Esophagus muscularis mucosa (tissue), 4 donors: ENCODE measurements at regions not wholly inside any gene's neighbourhood (a gene's known extent, or its start where the extent isn't known, plus 50 kb on each side); places are given as distances from the start of the nearest gene placed in this dataset.

Source experiments
- DNase-seq: peaks from one replicate; pipeline ENCODE4 v3.0.0-alpha.2; 2017; ENCODE audit errors: extremely low spot score
- H3K27ac ChIP-seq, 4 donors: fragments of 200-600 bp; sonication (generic); replicated peaks in 1 of 4; 1 replicate in 3 of 4; 2 replicates in 1 of 4; pipeline ENCODE4 v1.5.1; 2016 to 2019; ENCODE audit warnings: mild to moderate bottlenecking in 1 of 4
- H3K27me3 ChIP-seq, 4 donors: fragments of 200-600 bp; sonication (generic); one replicate each; pipeline versions ENCODE4 v1.5.1 to v1.6.0; 2016 to 2019
- H3K36me3 ChIP-seq, 4 donors: fragments of 200-600 bp; sonication (generic); one replicate each; pipeline ENCODE4 v1.5.1; 2016 to 2019
- H3K4me1 ChIP-seq, 4 donors: fragments of 200-600 bp; sonication (generic); one replicate each; pipeline ENCODE4 v1.5.1; 2016 to 2019
- H3K4me3 ChIP-seq, 4 donors: fragments of 200-600 bp; sonication (generic); 1 replicate in 2 of 4; 2 replicates in 2 of 4; pipeline ENCODE4 v1.5.1; 2016 to 2019; ENCODE audit warnings: mild to moderate bottlenecking in 4 of 4, moderate library complexity in 1 of 4
- H3K9me3 ChIP-seq, 4 donors: fragments of 200-600 bp; sonication (generic); 1 replicate in 3 of 4; 2 replicates in 1 of 4; pipeline ENCODE4 v1.5.1; 2016 to 2019
- CTCF ChIP-seq, 3 experiments: fragments of 200-600 bp in 2 of 3; fragments of 450-650 bp in 1 of 3; sonication (generic) in 2 of 3; IDR thresholded peaks; one replicate each; pipeline ENCODE4 v1.5.1; 2017 to 2019; ENCODE audit warnings: antibody characterized with exemption in 3 of 3, mild to moderate bottlenecking in 2 of 3, moderate library complexity in 1 of 3
- EP300 ChIP-seq: sonication (generic); formaldehyde crosslinking; IDR thresholded peaks from one replicate; pipeline ENCODE4 v1.6.1; 2017; ENCODE audit warnings: antibody characterized with exemption
- POLR2A ChIP-seq: fragments of 450-650 bp; IDR thresholded peaks from one replicate; pipeline ENCODE4 v1.6.1; 2017; ENCODE audit warnings: antibody characterized with exemption, moderate library complexity, mild to moderate bottlenecking, low read depth
- POLR2AphosphoS5 ChIP-seq, 2 donors: sonication (generic); formaldehyde crosslinking; IDR thresholded peaks; one replicate each; pipeline ENCODE4 v1.6.1; 2017; ENCODE audit warnings: antibody characterized with exemption in 2 of 2
- WGBS: methylation state at CpG from one replicate; pipeline ENCODE4 v1.1.5; 2018; 5-methylcytosine and 5-hydroxymethylcytosine counted together
- intact Hi-C: fragments of 100-400 bp; cut with DNase I; formaldehyde crosslinking; loops from one replicate; pipeline ENCODE4 v1.15.1; 2023

- H3K4me1 ChIP-seq, result no peaks in the 10 kb centered on the region
- DNase-seq, result no peak
- H3K9me3 ChIP-seq, result no peaks in the 10 kb centered on the region
- 48% methylated on average over 4 of the region's 4 CpGs for WGBS
- H3K27ac ChIP-seq, result no peak overlapping the region
- no peak overlapping the region for H3K4me3 ChIP-seq
- intact Hi-C loops, result no loop called here
- no peaks in the 10 kb centered on the region for H3K36me3 ChIP-seq
- TF ChIP-seq POLR2AphosphoS5 (IDR thresholded peaks at IDR 0.05), result no peak
- no peak for TF ChIP-seq EP300
- no peak for TF ChIP-seq CTCF (IDR thresholded peaks at IDR 0.05)
- TF ChIP-seq POLR2A, result no peak
- no peaks in the 10 kb centered on the region for H3K27me3 ChIP-seq
These were observed 163.8 kb upstream of the BDNF start for GRCh38 chr11:27864091-27864491.

GRCh38 chr11:27863637-27864036 lies 163.4 kb upstream of the BDNF start:
- WGBS, result 90% methylated on average over 2 of the region's 2 CpGs
- Histone ChIP-seq H3K4me3 (no peak overlapping the region), H3K27ac (no peak overlapping the region), H3K36me3 (no peaks in the 10 kb centered on the region), H3K27me3 (no peaks in the 10 kb centered on the region), H3K4me1 (no peaks in the 10 kb centered on the region), H3K9me3 (no peaks in the 10 kb centered on the region)
- no peak for DNase-seq
- intact Hi-C loops, result no loop called here
- TF ChIP-seq POLR2AphosphoS5 (IDR thresholded peaks at IDR 0.05) (no peak), CTCF (IDR thresholded peaks at IDR 0.05) (no peak), EP300 (no peak), POLR2A (no peak)

GRCh38 chr11:27861706-27862430 lies 161.6 kb upstream of the BDNF start:
- WGBS, result 74% methylated on average over 4 of the region's 4 CpGs
- no peak for DNase-seq
- Histone ChIP-seq H3K36me3 (no peaks in the 10 kb centered on the region), H3K4me3 (no peak overlapping the region), H3K27me3 (no peaks in the 10 kb centered on the region), H3K4me1 (no peaks in the 10 kb centered on the region), H3K9me3 (no peaks in the 10 kb centered on the region), H3K27ac (no peak overlapping the region)
- TF ChIP-seq CTCF (IDR thresholded peaks at IDR 0.05) (no peak), POLR2AphosphoS5 (IDR thresholded peaks at IDR 0.05) (no peak)
- intact Hi-C loops, result no loop called here

- intact Hi-C loops, result no loop called here
- no peaks in the 10 kb centered on the region for H3K4me1 ChIP-seq
- no peak overlapping the region for H3K27ac ChIP-seq
- no peaks in the 10 kb centered on the region for H3K9me3 ChIP-seq
- H3K4me3 ChIP-seq, result no peak overlapping the region
- DNase-seq, result no peak
- no peaks in the 10 kb centered on the region for H3K36me3 ChIP-seq
- no peak for TF ChIP-seq EP300
- TF ChIP-seq POLR2A, result no peak
- TF ChIP-seq POLR2AphosphoS5 (IDR thresholded peaks at IDR 0.05), result no peak
- TF ChIP-seq CTCF (IDR thresholded peaks at IDR 0.05), result no peak
- H3K27me3 ChIP-seq, result no peaks in the 10 kb centered on the region
- 89% methylated on average over 2 of the region's 2 CpGs for WGBS
These were observed 160.6 kb upstream of the BDNF start for GRCh38 chr11:27860811-27861210.

- no peak for TF ChIP-seq EP300
- TF ChIP-seq POLR2A, result no peak
- TF ChIP-seq CTCF (IDR thresholded peaks at IDR 0.05), result no peak
- no peak for TF ChIP-seq POLR2AphosphoS5 (IDR thresholded peaks at IDR 0.05)
These were observed 158.6 kb upstream of the BDNF start for GRCh38 chr11:27858866-27859265.

More at GRCh38 chr11:27858866-27859265, 158.6 kb upstream of the BDNF start:
- no peak for DNase-seq
- Histone ChIP-seq H3K27ac (no peak overlapping the region), H3K4me3 (no peak overlapping the region), H3K9me3 (no peaks in the 10 kb centered on the region), H3K4me1 (no peaks in the 10 kb centered on the region), H3K36me3 (no peaks in the 10 kb centered on the region), H3K27me3 (no peaks in the 10 kb centered on the region)
- 83% methylated on average over 3 of the region's 3 CpGs for WGBS
- intact Hi-C loops, result no loop called here
